AG04449 (cell line): ENCODE measurements at regions not wholly inside any gene's neighbourhood (a gene's known extent, or its start where the extent isn't known, plus 50 kb on each side); places are given as distances from the start of the nearest gene placed in this dataset.
A peak's percentile ranks its signal among the peaks of the same experiment; 100 is the strongest.

ENCODE experiments used
- CTCF ChIA-PET: fragments of 350-600 bp; formaldehyde crosslinking; extraction: SDS; loops from one replicate; lab custom pipeline; 2021; ENCODE audit warnings: antibody characterized with exemption; lab: Yijun Ruan, JAX
- POLR2A ChIA-PET: fragments of 400-600, 350-600 bp; formaldehyde crosslinking; extraction: SDS; loops from one replicate; lab custom pipeline; 2020; ENCODE audit warnings: antibody characterized with exemption, inconsistent platforms; lab: Yijun Ruan, JAX
- DNase-seq: peaks from one replicate; pipeline ENCODE4 v3.0.0-alpha.2; 2010; ENCODE audit warnings: low read depth, low spot score
- H3K4me3 ChIP-seq: 2 replicates; pipeline ENCODE4 v1.5.1; 2011; ENCODE audit warnings: low read depth, mild to moderate bottlenecking, control low read depth, low read length
- CTCF ChIP-seq: IDR thresholded peaks from one replicate; pipeline ENCODE4 v1.5.1; 2011; ENCODE audit warnings: mild to moderate bottlenecking, moderate library complexity, low read length, control low read depth, inconsistent platforms; ENCODE audit not compliant: insufficient read depth; ENCODE audit errors: missing control alignments

GRCh38 chr4:53908661-53909078 is 155.7 kb downstream of the CHIC2 start:
- H3K4me3 ChIP-seq, result peak overlapping the region; percentile 28
- ChIA-PET POLR2A (interaction anchor here (0.6 to 4.0 kb wide), 8 partner anchors 12 to 380 kb away, joined by 3 to 20 read pairs (median 4); partner anchors contain the start of gene PDGFRA), CTCF (interaction anchor here (0.7 to 9.6 kb wide), 52 partner anchors 9 to 893 kb away, joined by 3 to 196 read pairs (median 4); partner anchors contain the start of gene PDGFRA)

GRCh38 chr4:53907772-53908171 is 156.6 kb downstream of the CHIC2 start:
- no peak for TF ChIP-seq CTCF
- CTCF ChIA-PET, result interaction anchor here (0.7 to 9.6 kb wide), 40 partner anchors 8 to 891 kb away, joined by 3 to 196 read pairs (median 4); partner anchors contain the start of gene PDGFRA
- H3K4me3 ChIP-seq, result no peak overlapping the region
- no peak for DNase-seq
- POLR2A ChIA-PET, result interaction anchor here (1.2 to 4.0 kb wide), 3 partner anchors 21 to 325 kb away, joined by 5 to 20 read pairs (median 11); partner anchors contain the start of gene PDGFRA

More at GRCh38 chr4:53908661-53909078, 155.7 kb downstream of the CHIC2 start:
- peak; percentile 79 for DNase-seq
- TF ChIP-seq CTCF, result peak; percentile 65

GRCh38 chr4:53906606-53907190 is 157.7 kb downstream of the CHIC2 start:
- DNase-seq, result no peak
- ChIA-PET POLR2A (interaction anchor here (4.0 kb wide), 1 partner anchor 326 kb away, joined by 20 read pairs; no protein-coding TSS in a partner anchor), CTCF (interaction anchor here (0.7 to 9.6 kb wide), 11 partner anchors 9 to 400 kb away, joined by 3 to 196 read pairs (median 17); partner anchors contain the start of gene PDGFRA)
- no peak for TF ChIP-seq CTCF
- H3K4me3 ChIP-seq, result no peak overlapping the region

- ChIA-PET POLR2A (interaction anchor here (0.6 kb wide), 1 partner anchor 322 kb away, joined by 3 read pairs; no protein-coding TSS in a partner anchor), CTCF (interaction anchor here (0.8 to 9.6 kb wide), 6 partner anchors 199 to 890 kb away, joined by 3 to 196 read pairs (median 29); partner anchors contain the start of gene PDGFRA)
Measured at GRCh38 chr4:53905941-53906377, 158.4 kb downstream of the CHIC2 start.

GRCh38 chr4:53905276-53905940 is 159.0 kb downstream of the CHIC2 start:
- ChIA-PET POLR2A (interaction anchor here (0.6 to 1.3 kb wide), 2 partner anchors 142 to 323 kb away, joined by 3 to 4 read pairs; no protein-coding TSS in a partner anchor), CTCF (interaction anchor here (0.6 to 9.6 kb wide), 11 partner anchors 9 to 889 kb away, joined by 3 to 196 read pairs (median 4); partner anchors contain the start of gene PDGFRA)
- no peak for DNase-seq
- H3K4me3 ChIP-seq, result no peak overlapping the region
- no peak for TF ChIP-seq CTCF

More at GRCh38 chr4:53905941-53906377, 158.4 kb downstream of the CHIC2 start:
- peak overlapping the region; percentile 51 for H3K4me3 ChIP-seq
- TF ChIP-seq CTCF, result no peak
- DNase-seq, result no peak
